HEK293T (cell line): ENCODE measurements at regions not wholly inside any gene's neighbourhood (a gene's known extent, or its start where the extent isn't known, plus 50 kb on each side); places are given as distances from the start of the nearest gene placed in this dataset.
"Not testable (repeated sequence)": the region's sequence is repeated elsewhere in the genome, so short reads cannot be mapped to it uniquely, and the experiment has no call there.

Source experiments
- CTCF ChIA-PET: fragments of 350-600 bp; formaldehyde crosslinking; extraction: SDS; loops from one replicate; lab custom pipeline; 2021; ENCODE audit warnings: antibody characterized with exemption, inconsistent platforms; lab: Yijun Ruan, JAX
- POLR2A ChIA-PET: fragments of 350-600 bp; formaldehyde crosslinking; extraction: SDS; loops from one replicate; lab custom pipeline; 2020; ENCODE audit warnings: antibody characterized with exemption, inconsistent platforms; lab: Yijun Ruan, JAX
- DNase-seq: peaks from one replicate; pipeline ENCODE4 v3.0.0; 2012; ENCODE audit warnings: mixed read lengths; ENCODE audit errors: extremely low spot score
- ARNT ChIP-seq: fragments of 450-650 bp; IDR thresholded peaks from 2 replicates; pipeline ENCODE4 v1.6.1; 2017; ENCODE audit warnings: mild to moderate bottlenecking
- BHLHE40 ChIP-seq: fragments of 450-650 bp; IDR thresholded peaks from 2 replicates; pipeline ENCODE4 v1.6.1; 2016; ENCODE audit warnings: mild to moderate bottlenecking, moderate library complexity, borderline replicate concordance
- CTBP1 ChIP-seq: fragments of 450-650 bp; IDR thresholded peaks from 2 replicates; pipeline ENCODE4 v1.6.1; 2016; ENCODE audit warnings: borderline replicate concordance
- ELF4 ChIP-seq: fragments of 450-650 bp; IDR thresholded peaks from 2 replicates; pipeline ENCODE4 v1.6.1; 2017; ENCODE audit warnings: antibody characterized with exemption
- FOXA1 ChIP-seq: fragments of 450-650 bp; IDR thresholded peaks from 2 replicates; pipeline ENCODE4 v1.6.1; 2016; ENCODE audit warnings: mild to moderate bottlenecking
- FOXK2 ChIP-seq: fragments of 450-650 bp; IDR thresholded peaks from 2 replicates; pipeline ENCODE4 v1.6.1; 2016; ENCODE audit warnings: mild to moderate bottlenecking
- FOXM1 ChIP-seq: fragments of 450-650 bp; IDR thresholded peaks from 2 replicates; pipeline ENCODE4 v1.6.1; 2017; ENCODE audit warnings: mild to moderate bottlenecking, borderline replicate concordance
- HDGF ChIP-seq: fragments of 450-650 bp; IDR thresholded peaks from 2 replicates; pipeline ENCODE4 v1.6.1; 2017; ENCODE audit warnings: antibody characterized with exemption, borderline replicate concordance
- L3MBTL2 ChIP-seq: fragments of 450-650 bp; conservative IDR thresholded peaks from 2 replicates; pipeline ENCODE4 v1.6.1; 2016; ENCODE audit warnings: mild to moderate bottlenecking
- LEF1 ChIP-seq: fragments of 450-650 bp; IDR thresholded peaks from 2 replicates; pipeline ENCODE4 v1.6.1; 2017; ENCODE audit warnings: mild to moderate bottlenecking, borderline replicate concordance
- NFRKB ChIP-seq: fragments of 450-650 bp; IDR thresholded peaks from 2 replicates; pipeline ENCODE4 v1.6.1; 2016; ENCODE audit warnings: mild to moderate bottlenecking, moderate library complexity
- PKNOX1 ChIP-seq: fragments of 450-650 bp; IDR thresholded peaks from 2 replicates; pipeline ENCODE4 v1.6.1; 2016
- SP1 ChIP-seq: fragments of 450-650 bp; IDR thresholded peaks from 2 replicates; pipeline ENCODE4 v1.6.1; 2017
- SUZ12 ChIP-seq: fragments of 450-650 bp; IDR thresholded peaks from 2 replicates; pipeline ENCODE4 v1.6.1; 2016; ENCODE audit warnings: mild to moderate bottlenecking
- TARDBP ChIP-seq: fragments of 450-650 bp; IDR thresholded peaks from 2 replicates; pipeline ENCODE4 v1.6.1; 2016
- ZNF384 ChIP-seq: fragments of 450-650 bp; IDR thresholded peaks from 2 replicates; pipeline ENCODE4 v1.6.1; 2016

GRCh38 chr7:10439027-10439426 lies 534.6 kb upstream of the PHF14 start:
- ChIA-PET CTCF (no interaction called here), POLR2A (no interaction called here)
- no peak for DNase-seq
- TF ChIP-seq TARDBP, result no peak
- TF ChIP-seq SUZ12, result no peak
- no peak for TF ChIP-seq PKNOX1
- no peak for TF ChIP-seq CTBP1
- no peak for TF ChIP-seq FOXM1

- ChIA-PET CTCF (no interaction called here), POLR2A (no interaction called here)
- no peak for DNase-seq
- TF ChIP-seq LEF1, result no peak
- no peak for TF ChIP-seq PKNOX1
- no peak for TF ChIP-seq HDGF
- TF ChIP-seq L3MBTL2, result no peak
- TF ChIP-seq SUZ12, result no peak
- TF ChIP-seq FOXA1, result no peak
- no peak for TF ChIP-seq SP1
- TF ChIP-seq ELF4, result no peak
- no peak for TF ChIP-seq FOXK2
These were observed 517.7 kb upstream of the PHF14 start for GRCh38 chr7:10455936-10456335.

GRCh38 chr7:10460474-10460873 lies 513.2 kb upstream of the PHF14 start:
- ChIA-PET POLR2A (no interaction called here), CTCF (no interaction called here)
- DNase-seq, result no peak
- no peak for TF ChIP-seq LEF1
- TF ChIP-seq SUZ12, result no peak
- TF ChIP-seq FOXM1, result no peak
- TF ChIP-seq SP1, result no peak
- no peak for TF ChIP-seq ELF4
- no peak for TF ChIP-seq PKNOX1
- no peak for TF ChIP-seq ZNF384
- TF ChIP-seq NFRKB, result no peak
- TF ChIP-seq FOXK2, result no peak
- no peak for TF ChIP-seq TARDBP
- no peak for TF ChIP-seq FOXA1
- TF ChIP-seq ARNT, result no peak
- TF ChIP-seq CTBP1, result no peak
- no peak for TF ChIP-seq L3MBTL2

DNA sequence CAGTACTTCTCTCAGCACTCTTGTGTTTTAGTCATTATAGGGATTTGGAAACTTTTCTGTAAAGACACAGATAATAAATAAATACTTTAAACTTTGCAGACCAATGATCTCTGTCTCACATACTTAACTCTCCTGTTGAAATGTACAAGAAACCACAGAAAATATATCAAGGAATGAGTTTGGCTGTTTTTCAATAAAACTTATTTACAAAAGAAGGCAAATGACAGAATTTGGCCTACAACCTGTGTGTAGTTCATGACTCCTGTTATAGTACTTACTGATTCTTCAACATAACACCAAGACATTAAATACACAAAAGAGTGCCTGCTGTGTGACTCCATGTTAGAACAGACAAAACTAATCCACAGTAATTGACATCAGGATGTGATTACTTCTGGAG lies 510.0 kb upstream of the PHF14 start:
- POLR2A ChIA-PET, result no interaction called here
- TF ChIP-seq CTBP1 (no peak), TARDBP (no peak), FOXM1 (no peak), ZNF384 (no peak), BHLHE40 (no peak), L3MBTL2 (no peak), NFRKB (no peak), SUZ12 (no peak), FOXA1 (no peak), PKNOX1 (no peak), ELF4 (no peak), FOXK2 (no peak), LEF1 (no peak), HDGF (no peak), ARNT (no peak), SP1 (no peak)
- DNase-seq, result no peak
- CTCF ChIA-PET, result no interaction called here

GRCh38 chr7:10465536-10465935 lies 508.1 kb upstream of the PHF14 start:
- CTCF ChIA-PET, DNase-seq, POLR2A ChIA-PET: not testable (repeated sequence)

GRCh38 chr7:10468908-10469307 lies 504.8 kb upstream of the PHF14 start:
- ChIA-PET POLR2A (no interaction called here), CTCF (no interaction called here)
- DNase-seq, result no peak
- TF ChIP-seq SUZ12 (no peak), CTBP1 (no peak), LEF1 (no peak), FOXA1 (no peak), HDGF (no peak), L3MBTL2 (no peak), FOXK2 (no peak), FOXM1 (no peak), ZNF384 (no peak), SP1 (no peak), ARNT (no peak), BHLHE40 (no peak), TARDBP (no peak), ELF4 (no peak), PKNOX1 (no peak)
